H9 (cell line): ENCODE measurements at regions not wholly inside any gene's neighbourhood (a gene's known extent, or its start where the extent isn't known, plus 50 kb on each side); places are given as distances from the start of the nearest gene placed in this dataset.

Source experiments
- DNase-seq: peaks from one replicate; pipeline ENCODE4 v3.0.0-alpha.2; 2017
- H2AFZ ChIP-seq: one replicate; pipeline ENCODE4 v1.6.1; 2013; ENCODE audit warnings: mild to moderate bottlenecking, low read length, control low read depth, moderate library complexity
- H2AK5ac ChIP-seq: 2 replicates; pipeline ENCODE4 v1.6.1; 2013; ENCODE audit warnings: low read length, control low read depth, mixed read lengths; ENCODE audit not compliant: insufficient read length
- H2BK120ac ChIP-seq: one replicate; pipeline ENCODE4 v1.6.1; 2013; ENCODE audit warnings: low read depth, mild to moderate bottlenecking, low read length, control low read depth, inconsistent platforms; ENCODE audit not compliant: poor library complexity, severe bottlenecking
- H2BK12ac ChIP-seq: 2 replicates; pipeline ENCODE4 v1.6.1; 2013; ENCODE audit warnings: low read length, control low read depth, mixed read lengths, low read depth; ENCODE audit not compliant: insufficient read length
- H2BK15ac ChIP-seq: 2 replicates; pipeline ENCODE4 v1.6.1; 2013; ENCODE audit warnings: low read depth, low read length, control low read depth
- H2BK20ac ChIP-seq: one replicate; pipeline ENCODE4 v1.6.1; 2013; ENCODE audit warnings: low read depth, mild to moderate bottlenecking, low read length, control low read depth, inconsistent platforms; ENCODE audit not compliant: poor library complexity, severe bottlenecking
- H2BK5ac ChIP-seq: 2 replicates; pipeline ENCODE4 v1.6.1; 2013; ENCODE audit warnings: low read length, control low read depth, mixed read lengths; ENCODE audit not compliant: insufficient read length
- H3K14ac ChIP-seq: 2 replicates; pipeline ENCODE4 v1.6.1; 2013; ENCODE audit warnings: low read length, control low read depth; ENCODE audit not compliant: insufficient read depth
- H3K18ac ChIP-seq: 2 replicates; pipeline ENCODE4 v1.6.1; 2013; ENCODE audit warnings: low read depth, mild to moderate bottlenecking, mixed read lengths, low read length, control low read depth; ENCODE audit not compliant: insufficient read length
- H3K23ac ChIP-seq: 2 replicates; pipeline ENCODE4 v1.6.1; 2013; ENCODE audit warnings: low read length, control low read depth, mixed read lengths, low read depth; ENCODE audit not compliant: insufficient read length
- H3K23me2 ChIP-seq: 2 replicates; pipeline ENCODE4 v1.6.1; 2013; ENCODE audit warnings: low read depth, mild to moderate bottlenecking, mixed read lengths, low read length, control low read depth; ENCODE audit not compliant: insufficient read length, poor library complexity, severe bottlenecking
- H3K27ac ChIP-seq: 2 replicates; pipeline ENCODE4 v1.5.1; 2013; ENCODE audit warnings: low read length, control low read depth, mixed read lengths, low read depth; ENCODE audit not compliant: insufficient read length
- H3K27me3 ChIP-seq: 2 replicates; pipeline ENCODE4 v1.6.1; 2013; ENCODE audit warnings: low read length, control low read depth, inconsistent platforms; ENCODE audit not compliant: insufficient read depth
- H3K4ac ChIP-seq: 2 replicates; pipeline ENCODE4 v1.6.1; 2013; ENCODE audit warnings: low read depth, mild to moderate bottlenecking, control low read depth, inconsistent platforms, low read length, moderate library complexity
- H3K4me1 ChIP-seq: 2 replicates; pipeline ENCODE4 v1.6.1; 2013; ENCODE audit warnings: low read length, control low read depth, inconsistent platforms; ENCODE audit not compliant: insufficient read depth
- H3K4me2 ChIP-seq: 2 replicates; pipeline ENCODE4 v1.6.1; 2013; ENCODE audit warnings: low read length, control low read depth, mixed read lengths; ENCODE audit not compliant: insufficient read length, insufficient read depth
- H3K56ac ChIP-seq: 2 replicates; pipeline ENCODE4 v1.6.1; 2013; ENCODE audit warnings: low read depth, mild to moderate bottlenecking, mixed read lengths, low read length, control low read depth; ENCODE audit not compliant: insufficient read length
- H3K79me1 ChIP-seq: 2 replicates; pipeline ENCODE4 v1.6.1; 2013; ENCODE audit warnings: low read depth, mild to moderate bottlenecking, moderate library complexity, low read length, control low read depth, inconsistent platforms; ENCODE audit not compliant: insufficient read depth, poor library complexity, severe bottlenecking
- H3K79me2 ChIP-seq: 2 replicates; pipeline ENCODE4 v1.6.1; 2013; ENCODE audit warnings: low read length, control low read depth, inconsistent platforms; ENCODE audit not compliant: insufficient read depth
- H3K9ac ChIP-seq: 2 replicates; pipeline ENCODE4 v1.6.1; 2013; ENCODE audit warnings: low read length, control low read depth, mixed read lengths; ENCODE audit not compliant: insufficient read length; ENCODE audit errors: extremely low read depth
- H3K9me3 ChIP-seq: one replicate; pipeline ENCODE4 v1.6.1; 2013; ENCODE audit warnings: low read depth, low read length, inconsistent platforms; ENCODE audit not compliant: control insufficient read depth
- H3T11ph ChIP-seq: one replicate; pipeline ENCODE4 v1.6.1; 2013; ENCODE audit warnings: mild to moderate bottlenecking, low read length, control low read depth, inconsistent platforms
- H4K20me1 ChIP-seq: one replicate; pipeline ENCODE4 v1.6.1; 2013; ENCODE audit not compliant: control insufficient read depth, insufficient read length, insufficient read depth
- H4K5ac ChIP-seq: 2 replicates; pipeline ENCODE4 v1.6.1; 2013; ENCODE audit warnings: low read depth, mild to moderate bottlenecking, mixed read lengths, low read length, control low read depth; ENCODE audit not compliant: insufficient read length
- H4K8ac ChIP-seq: replicated peaks from 2 replicates; pipeline ENCODE4 v1.6.1; 2013; ENCODE audit warnings: low read length, control low read depth, mixed read lengths, low read depth; ENCODE audit not compliant: insufficient read length
- H4K91ac ChIP-seq: 2 replicates; pipeline ENCODE4 v1.6.1; 2013; ENCODE audit warnings: low read depth, mild to moderate bottlenecking, moderate library complexity, mixed read lengths, low read length, control low read depth; ENCODE audit not compliant: insufficient read length
- H3K27ac Mint-ChIP-seq, 3 experiments: 2 replicates in 2 of 3; 3 replicates in 1 of 3; pipeline ENCODE4 v1.8.0; 2020 to 2021; ENCODE audit warnings: mixed read lengths in 3 of 3, mild to moderate bottlenecking in 1 of 3, moderate library complexity in 1 of 3
- H3K27me3 Mint-ChIP-seq: 2 replicates; pipeline ENCODE4 v1.8.0; 2021; ENCODE audit warnings: low read depth, mild to moderate bottlenecking, moderate library complexity, mixed read lengths
- H3K36me3 Mint-ChIP-seq, 3 experiments: 2 replicates in 2 of 3; 3 replicates in 1 of 3; pipeline ENCODE4 v1.8.0; 2020 to 2021; ENCODE audit warnings: low read depth in 3 of 3, mixed read lengths in 3 of 3; ENCODE audit not compliant: insufficient read depth in 1 of 3
- H3K4me1 Mint-ChIP-seq, 2 experiments: 2 replicates each; pipeline ENCODE4 v1.8.0; 2020; ENCODE audit warnings: mixed read lengths in 2 of 2
- H3K4me3 Mint-ChIP-seq, 2 experiments: 2 replicates in 1 of 2; 3 replicates in 1 of 2; pipeline ENCODE4 v1.8.0; 2020 to 2021; ENCODE audit warnings: mild to moderate bottlenecking in 2 of 2, mixed read lengths in 2 of 2, moderate library complexity in 1 of 2
- H3K9me3 Mint-ChIP-seq, 2 experiments: 2 replicates in 1 of 2; 3 replicates in 1 of 2; pipeline ENCODE4 v1.8.0; 2020; ENCODE audit warnings: mild to moderate bottlenecking in 2 of 2, mixed read lengths in 2 of 2, moderate library complexity in 1 of 2
- WGBS: extraction: QIAGEN DNeasy Blood & Tissue Kit; methylation state at CpG from one replicate; pipeline ENCODE4 v1.1.7; 2013; ENCODE audit warnings: missing lambda C conversion rate, low lambda C conversion rate, mixed read lengths; ENCODE audit not compliant: insufficient read length; ENCODE audit errors: extremely low coverage; 5-methylcytosine and 5-hydroxymethylcytosine counted together
- TF ChIP-seq, protein P1 (sequence below): fragments of 200-600 bp; sonication (generic); conservative IDR thresholded peaks from 3 replicates; pipeline ENCODE4 v1.8.0; 2021; ENCODE audit warnings: antibody characterized with exemption, mild to moderate bottlenecking

DNA sequence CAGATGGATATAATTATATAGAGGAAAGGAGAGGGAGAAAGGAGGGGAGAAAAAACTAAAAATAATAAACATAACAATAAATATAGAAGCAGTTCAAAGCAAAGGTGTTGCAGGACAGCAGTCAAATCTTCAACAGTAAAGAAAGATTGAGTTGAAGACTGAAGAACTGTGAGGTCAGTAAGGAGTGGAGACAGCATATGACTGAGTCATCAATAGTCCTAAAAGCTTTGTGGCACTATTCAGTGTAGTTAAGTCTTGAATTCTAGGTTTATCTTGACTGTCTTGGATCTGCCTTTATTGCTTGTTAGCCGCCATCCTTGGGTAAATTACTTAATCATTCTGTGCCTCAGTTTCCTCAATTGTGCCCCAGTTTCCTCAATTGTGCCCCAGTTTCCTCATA, 137.0 kb downstream of the MRPS30 start:
- DNase-seq: no peak
- no peak overlapping the region for H2AK5ac ChIP-seq
- no peaks in the 10 kb centered on the region for H3K9me3 ChIP-seq
- H4K91ac ChIP-seq: no peak overlapping the region
- H3K18ac ChIP-seq: no peak overlapping the region
- H3K27ac ChIP-seq: no peak overlapping the region
- Mint-ChIP-seq H3K36me3 (peaks cover under 1% of the 10 kb centered on the region in 3 experiments; a peak in 4 of 7 replicates), H3K9me3 (no peaks in the 10 kb centered on the region; a peak in 1 of 5 replicates), H3K27ac (no peak overlapping the region), H3K4me3 (no peak overlapping the region), H3K27me3 (no peaks in the 10 kb centered on the region), H3K4me1 (peaks cover 29 to 33% of the 10 kb centered on the region in 2 experiments)
- H3K79me2 ChIP-seq: no peaks in the 10 kb centered on the region
- H3K27me3 ChIP-seq: no peaks in the 10 kb centered on the region
- H3K23ac ChIP-seq: no peak overlapping the region
- WGBS: no CpG with 5 or more reads among the region's 1 CpG
- H3T11ph ChIP-seq: no peak overlapping the region
- H4K5ac ChIP-seq: no peak overlapping the region
- H3K23me2 ChIP-seq: no peaks in the 10 kb centered on the region
- H2BK5ac ChIP-seq: no peak overlapping the region
- H4K8ac ChIP-seq: no peak overlapping the region
- no peak overlapping the region for H3K56ac ChIP-seq
- no peak overlapping the region for H2BK120ac ChIP-seq
- no peaks in the 10 kb centered on the region for H4K20me1 ChIP-seq
- no peak overlapping the region for H3K9ac ChIP-seq
- TF ChIP-seq, protein P1, sequence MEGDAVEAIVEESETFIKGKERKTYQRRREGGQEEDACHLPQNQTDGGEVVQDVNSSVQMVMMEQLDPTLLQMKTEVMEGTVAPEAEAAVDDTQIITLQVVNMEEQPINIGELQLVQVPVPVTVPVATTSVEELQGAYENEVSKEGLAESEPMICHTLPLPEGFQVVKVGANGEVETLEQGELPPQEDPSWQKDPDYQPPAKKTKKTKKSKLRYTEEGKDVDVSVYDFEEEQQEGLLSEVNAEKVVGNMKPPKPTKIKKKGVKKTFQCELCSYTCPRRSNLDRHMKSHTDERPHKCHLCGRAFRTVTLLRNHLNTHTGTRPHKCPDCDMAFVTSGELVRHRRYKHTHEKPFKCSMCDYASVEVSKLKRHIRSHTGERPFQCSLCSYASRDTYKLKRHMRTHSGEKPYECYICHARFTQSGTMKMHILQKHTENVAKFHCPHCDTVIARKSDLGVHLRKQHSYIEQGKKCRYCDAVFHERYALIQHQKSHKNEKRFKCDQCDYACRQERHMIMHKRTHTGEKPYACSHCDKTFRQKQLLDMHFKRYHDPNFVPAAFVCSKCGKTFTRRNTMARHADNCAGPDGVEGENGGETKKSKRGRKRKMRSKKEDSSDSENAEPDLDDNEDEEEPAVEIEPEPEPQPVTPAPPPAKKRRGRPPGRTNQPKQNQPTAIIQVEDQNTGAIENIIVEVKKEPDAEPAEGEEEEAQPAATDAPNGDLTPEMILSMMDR: no peak
- no peak overlapping the region for H3K4me2 ChIP-seq
- no peaks in the 10 kb centered on the region for H3K4me1 ChIP-seq
- no peak overlapping the region for H2BK12ac ChIP-seq
- H2BK15ac ChIP-seq: no peak overlapping the region
- no peak overlapping the region for H3K14ac ChIP-seq
- no peak overlapping the region for H3K4ac ChIP-seq
- H2BK20ac ChIP-seq: no peak overlapping the region
- no peaks in the 10 kb centered on the region for H3K79me1 ChIP-seq
- H2AFZ ChIP-seq: no peak overlapping the region
